Neural progenitor cell (in vitro differentiated cells): ENCODE measurements at regions not wholly inside any gene's neighbourhood (a gene's known extent, or its start where the extent isn't known, plus 50 kb on each side); places are given as distances from the start of the nearest gene placed in this dataset.

ENCODE experiments used
- DNase-seq: peaks from one replicate; pipeline ENCODE4 v3.0.0-alpha.2; 2016; ENCODE audit warnings: low spot score
- H2AFZ ChIP-seq: fragments of 200-600 bp; sonication (generic); replicated peaks from 2 replicates; pipeline ENCODE4 v1.6.1; 2016; ENCODE audit warnings: antibody characterized with exemption
- H3F3A ChIP-seq: fragments of 200-600 bp; sonication (generic); 2 replicates; pipeline ENCODE4 v1.6.1; 2016; ENCODE audit warnings: antibody characterized with exemption, low read depth
- H3K27ac ChIP-seq: fragments of 200-600 bp; sonication (generic); 2 replicates; pipeline ENCODE4 v1.5.1; 2016; ENCODE audit warnings: mild to moderate bottlenecking
- H3K27me3 ChIP-seq: fragments of 200-600 bp; sonication (generic); 2 replicates; pipeline ENCODE4 v1.6.1; 2016; ENCODE audit warnings: mild to moderate bottlenecking, moderate library complexity
- H3K36me3 ChIP-seq: fragments of 200-600 bp; sonication (generic); 2 replicates; pipeline ENCODE4 v1.5.1; 2016
- H3K4me1 ChIP-seq: fragments of 200-600 bp; sonication (generic); 2 replicates; pipeline ENCODE4 v1.6.1; 2016; ENCODE audit warnings: mixed run types
- H3K4me2 ChIP-seq: fragments of 200-600 bp; sonication (generic); 2 replicates; pipeline ENCODE4 v1.6.1; 2016
- H3K4me3 ChIP-seq: fragments of 200-600 bp; sonication (generic); 2 replicates; pipeline ENCODE4 v1.5.1; 2016
- H3K79me2 ChIP-seq: fragments of 200-600 bp; sonication (generic); 2 replicates; pipeline ENCODE4 v1.6.1; 2016; ENCODE audit warnings: low read depth
- H3K9ac ChIP-seq: fragments of 200-600 bp; sonication (generic); 2 replicates; pipeline ENCODE4 v1.6.1; 2016
- H3K9me3 ChIP-seq: fragments of 200-600 bp; sonication (generic); 2 replicates; pipeline ENCODE4 v1.5.1; 2016; ENCODE audit warnings: low read depth
- H4K20me1 ChIP-seq: fragments of 200-600 bp; sonication (generic); 2 replicates; pipeline ENCODE4 v1.6.1; 2016; ENCODE audit warnings: low read depth
- H3K27ac Mint-ChIP-seq: 3 replicates; pipeline ENCODE4 v1.8.0; 2021; ENCODE audit warnings: mixed read lengths
- H3K27me3 Mint-ChIP-seq: 2 replicates; pipeline ENCODE4 v1.8.0; 2022; ENCODE audit warnings: low read depth, mild to moderate bottlenecking, inconsistent platforms, moderate library complexity, mixed read lengths; ENCODE audit not compliant: insufficient read depth
- H3K36me3 Mint-ChIP-seq: 3 replicates; pipeline ENCODE4 v1.8.0; 2021; ENCODE audit warnings: mixed read lengths
- H3K4me1 Mint-ChIP-seq: 3 replicates; pipeline ENCODE4 v1.8.0; 2021; ENCODE audit warnings: mixed read lengths
- H3K4me3 Mint-ChIP-seq: 3 replicates; pipeline ENCODE4 v1.8.0; 2021; ENCODE audit warnings: mild to moderate bottlenecking, moderate library complexity, mixed read lengths
- H3K9me3 Mint-ChIP-seq: 3 replicates; pipeline ENCODE4 v1.8.0; 2020; ENCODE audit warnings: mixed read lengths
- EZH2 ChIP-seq: fragments of 200-600 bp; sonication (generic); IDR thresholded peaks from 2 replicates; pipeline ENCODE4 v1.6.1; 2017; ENCODE audit warnings: antibody characterized with exemption, mild to moderate bottlenecking, moderate library complexity
- EZH2phosphoT487 ChIP-seq: fragments of 200-600 bp; sonication (generic); IDR thresholded peaks from 2 replicates; pipeline ENCODE4 v1.6.1; 2017; ENCODE audit warnings: antibody characterized with exemption
- TF ChIP-seq, protein P1 (sequence below): fragments of 200-600 bp; sonication (generic); IDR thresholded peaks from 2 replicates; pipeline ENCODE4 v1.5.1; 2017; ENCODE audit warnings: antibody characterized with exemption, mild to moderate bottlenecking

- no peak for DNase-seq
- no peaks in the 10 kb centered on the region for H3K36me3 Mint-ChIP-seq
- no peak overlapping the region for H3K9ac ChIP-seq
- peaks cover 2% of the 10 kb centered on the region for H3K4me1 ChIP-seq
- no peak overlapping the region for H3K4me3 Mint-ChIP-seq
- H3K27me3 Mint-ChIP-seq, result no peaks in the 10 kb centered on the region
- no peaks in the 10 kb centered on the region for H3K9me3 ChIP-seq
- TF ChIP-seq, protein P1, sequence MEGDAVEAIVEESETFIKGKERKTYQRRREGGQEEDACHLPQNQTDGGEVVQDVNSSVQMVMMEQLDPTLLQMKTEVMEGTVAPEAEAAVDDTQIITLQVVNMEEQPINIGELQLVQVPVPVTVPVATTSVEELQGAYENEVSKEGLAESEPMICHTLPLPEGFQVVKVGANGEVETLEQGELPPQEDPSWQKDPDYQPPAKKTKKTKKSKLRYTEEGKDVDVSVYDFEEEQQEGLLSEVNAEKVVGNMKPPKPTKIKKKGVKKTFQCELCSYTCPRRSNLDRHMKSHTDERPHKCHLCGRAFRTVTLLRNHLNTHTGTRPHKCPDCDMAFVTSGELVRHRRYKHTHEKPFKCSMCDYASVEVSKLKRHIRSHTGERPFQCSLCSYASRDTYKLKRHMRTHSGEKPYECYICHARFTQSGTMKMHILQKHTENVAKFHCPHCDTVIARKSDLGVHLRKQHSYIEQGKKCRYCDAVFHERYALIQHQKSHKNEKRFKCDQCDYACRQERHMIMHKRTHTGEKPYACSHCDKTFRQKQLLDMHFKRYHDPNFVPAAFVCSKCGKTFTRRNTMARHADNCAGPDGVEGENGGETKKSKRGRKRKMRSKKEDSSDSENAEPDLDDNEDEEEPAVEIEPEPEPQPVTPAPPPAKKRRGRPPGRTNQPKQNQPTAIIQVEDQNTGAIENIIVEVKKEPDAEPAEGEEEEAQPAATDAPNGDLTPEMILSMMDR, result no peak
- TF ChIP-seq EZH2phosphoT487 (no peak), EZH2 (no peak)
- no peaks in the 10 kb centered on the region for H3K4me1 Mint-ChIP-seq
- H3K27ac ChIP-seq, result no peak overlapping the region
- no peaks in the 10 kb centered on the region for H3K79me2 ChIP-seq
- no peaks in the 10 kb centered on the region for H3K27me3 ChIP-seq
- H3K36me3 ChIP-seq, result no peaks in the 10 kb centered on the region
- no peak overlapping the region for H2AFZ ChIP-seq
- H4K20me1 ChIP-seq, result no peaks in the 10 kb centered on the region
- H3K4me3 ChIP-seq, result no peak overlapping the region
- H3F3A ChIP-seq, result no peaks in the 10 kb centered on the region
- no peak overlapping the region for H3K27ac Mint-ChIP-seq
- H3K4me2 ChIP-seq, result no peak overlapping the region
- H3K9me3 Mint-ChIP-seq, result no peaks in the 10 kb centered on the region
Measured at GRCh38 chr13:76049376-76049746, 413.2 kb downstream of the LMO7 start.

DNA sequence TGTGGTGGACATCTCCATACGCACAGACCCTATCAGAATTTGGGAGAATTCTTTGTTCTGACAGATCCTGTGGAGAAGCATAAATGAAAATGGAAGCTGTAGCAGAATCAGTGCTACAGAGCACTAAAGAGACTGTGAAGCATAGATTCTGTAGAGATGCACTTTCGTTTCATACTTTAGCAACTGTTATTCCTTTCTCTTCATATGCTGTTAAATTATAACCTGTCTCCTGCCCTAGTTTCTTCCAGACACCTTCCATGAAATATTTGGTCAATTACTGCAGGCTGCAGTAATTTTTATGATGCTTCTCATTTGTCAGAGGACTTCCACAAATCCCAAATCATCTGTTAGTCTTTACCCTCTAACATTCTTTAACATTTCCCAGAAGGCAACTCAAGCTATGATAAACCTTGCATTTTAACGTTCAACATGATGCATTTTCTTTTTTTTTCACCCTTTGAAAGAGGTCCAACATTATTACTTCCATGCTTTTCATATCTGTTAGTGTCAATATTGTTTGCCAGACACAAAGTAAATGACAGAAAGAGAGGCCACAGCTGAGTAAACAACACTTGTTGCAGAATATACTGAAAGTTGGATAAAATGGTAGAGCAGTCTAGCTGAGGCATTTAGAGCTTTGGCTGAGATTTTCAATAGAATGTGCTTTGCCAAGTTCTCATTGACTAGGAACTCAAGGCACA, 412.7 kb downstream of the LMO7 start:
- Mint-ChIP-seq H3K9me3 (no peaks in the 10 kb centered on the region), H3K27ac (no peak overlapping the region)
- no peak overlapping the region for H3K4me3 ChIP-seq

DNA sequence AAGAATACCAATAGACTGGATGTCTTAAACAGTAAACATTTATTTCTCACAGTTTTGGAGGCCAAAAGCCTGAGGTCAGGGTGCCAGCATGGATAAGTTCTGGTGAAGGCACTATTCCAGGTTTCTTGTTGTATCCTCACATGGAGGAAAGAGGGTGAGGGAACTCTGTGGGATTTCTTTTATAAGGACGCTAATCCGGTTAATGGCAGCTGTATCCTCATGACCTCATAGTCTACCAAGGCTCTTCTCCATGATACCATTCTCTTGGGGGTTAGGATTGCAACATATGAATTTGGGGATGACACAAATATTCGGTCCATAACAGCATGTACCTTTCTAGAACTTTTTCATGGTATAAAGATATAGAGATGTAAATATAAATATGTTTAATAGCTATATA, 412.0 kb downstream of the LMO7 start:
- H3K4me2 ChIP-seq, result no peak overlapping the region
- H3K4me1 ChIP-seq, result peaks cover 11% of the 10 kb centered on the region
- Mint-ChIP-seq H3K36me3 (no peaks in the 10 kb centered on the region), H3K9me3 (no peaks in the 10 kb centered on the region), H3K27ac (no peak overlapping the region), H3K27me3 (no peaks in the 10 kb centered on the region), H3K4me1 (peaks cover 5% of the 10 kb centered on the region), H3K4me3 (no peak overlapping the region)
- no peak overlapping the region for H3K9ac ChIP-seq
- TF ChIP-seq EZH2 (no peak), EZH2phosphoT487 (no peak)
- TF ChIP-seq, protein P1, result no peak
- no peak overlapping the region for H3K27ac ChIP-seq
- no peaks in the 10 kb centered on the region for H3K36me3 ChIP-seq
- H3K79me2 ChIP-seq, result no peaks in the 10 kb centered on the region
- H4K20me1 ChIP-seq, result no peaks in the 10 kb centered on the region
- H2AFZ ChIP-seq, result no peak overlapping the region
- H3K9me3 ChIP-seq, result no peaks in the 10 kb centered on the region
- no peaks in the 10 kb centered on the region for H3F3A ChIP-seq
- DNase-seq, result no peak
- no peak overlapping the region for H3K4me3 ChIP-seq
- H3K27me3 ChIP-seq, result no peaks in the 10 kb centered on the region

More for the DNA sequence above, 412.7 kb downstream of the LMO7 start:
- Histone ChIP-seq H4K20me1 (no peaks in the 10 kb centered on the region), H3K36me3 (no peaks in the 10 kb centered on the region), H3K4me1 (peaks cover 7% of the 10 kb centered on the region), H3K27me3 (no peaks in the 10 kb centered on the region), H3K4me2 (no peak overlapping the region), H3K27ac (no peak overlapping the region), H3K9me3 (no peaks in the 10 kb centered on the region), H2AFZ (no peak overlapping the region), H3K79me2 (no peaks in the 10 kb centered on the region), H3F3A (no peaks in the 10 kb centered on the region), H3K9ac (no peak overlapping the region)
- DNase-seq, result no peak
- Mint-ChIP-seq H3K36me3 (no peaks in the 10 kb centered on the region), H3K27me3 (no peaks in the 10 kb centered on the region), H3K4me3 (no peak overlapping the region), H3K4me1 (peaks cover 3% of the 10 kb centered on the region)
- no peak for TF ChIP-seq EZH2phosphoT487
- TF ChIP-seq EZH2, result no peak
- TF ChIP-seq, protein P1, result no peak
